Trophoblast cell (in vitro differentiated cells and primary cell): ENCODE measurements at regions not wholly inside any gene's neighbourhood (a gene's known extent, or its start where the extent isn't known, plus 50 kb on each side); places are given as distances from the start of the nearest gene placed in this dataset.

Experiments used
- DNase-seq, 2 donors: peaks; one replicate each; pipeline ENCODE4 v3.0.0-alpha.2; 2016
- H2AFZ ChIP-seq: 2 replicates; pipeline ENCODE4 v1.6.1; 2013; ENCODE audit warnings: low read length, moderate library complexity, mild to moderate bottlenecking; ENCODE audit not compliant: insufficient read depth, poor library complexity
- H2AK5ac ChIP-seq: 2 replicates; pipeline ENCODE4 v1.6.1; 2013; ENCODE audit warnings: mild to moderate bottlenecking, low read length
- H2BK120ac ChIP-seq: 2 replicates; pipeline ENCODE4 v1.6.1; 2013; ENCODE audit warnings: low read length, mild to moderate bottlenecking, moderate library complexity; ENCODE audit not compliant: insufficient read depth, poor library complexity
- H2BK12ac ChIP-seq: 2 replicates; pipeline ENCODE4 v1.6.1; 2013; ENCODE audit warnings: mild to moderate bottlenecking, low read length, moderate library complexity
- H2BK5ac ChIP-seq: 2 replicates; pipeline ENCODE4 v1.6.1; 2013; ENCODE audit warnings: low read length, low read depth, moderate library complexity, mild to moderate bottlenecking; ENCODE audit not compliant: poor library complexity
- H3K14ac ChIP-seq: 2 replicates; pipeline ENCODE4 v1.6.1; 2013; ENCODE audit warnings: mild to moderate bottlenecking, low read length
- H3K18ac ChIP-seq: 2 replicates; pipeline ENCODE4 v1.6.1; 2013; ENCODE audit warnings: mild to moderate bottlenecking, low read length
- H3K23ac ChIP-seq: 2 replicates; pipeline ENCODE4 v1.6.1; 2013; ENCODE audit warnings: low read length
- H3K27ac ChIP-seq: 2 replicates; pipeline ENCODE4 v1.5.1; 2013; ENCODE audit warnings: low read depth, mild to moderate bottlenecking, inconsistent platforms, low read length, moderate library complexity
- H3K27me3 ChIP-seq: 2 replicates; pipeline ENCODE4 v1.6.1; 2013; ENCODE audit warnings: inconsistent platforms, mild to moderate bottlenecking, low read length, moderate library complexity; ENCODE audit not compliant: insufficient read depth
- H3K36me3 ChIP-seq, 2 experiments: 1 replicate in 1 of 2; 2 replicates in 1 of 2; pipeline ENCODE4 v1.6.1; 2013; ENCODE audit warnings: low read length in 2 of 2, mild to moderate bottlenecking in 2 of 2, moderate library complexity in 1 of 2; ENCODE audit not compliant: insufficient read depth in 2 of 2, control insufficient read depth in 1 of 2
- H3K4ac ChIP-seq: 2 replicates; pipeline ENCODE4 v1.6.1; 2013; ENCODE audit warnings: low read depth, mild to moderate bottlenecking, low read length, moderate library complexity
- H3K4me1 ChIP-seq, 2 experiments: 1 replicate in 1 of 2; 2 replicates in 1 of 2; pipeline ENCODE4 v1.6.1; 2013; ENCODE audit warnings: low read length in 2 of 2, mild to moderate bottlenecking in 2 of 2, moderate library complexity in 1 of 2; ENCODE audit not compliant: insufficient read depth in 2 of 2, control insufficient read depth in 1 of 2
- H3K4me2 ChIP-seq: 2 replicates; pipeline ENCODE4 v1.6.1; 2013; ENCODE audit warnings: inconsistent platforms, mild to moderate bottlenecking, low read length, moderate library complexity
- H3K4me3 ChIP-seq: 2 replicates; pipeline ENCODE4 v1.5.1; 2013; ENCODE audit warnings: mild to moderate bottlenecking, low read depth, low read length, inconsistent platforms
- H3K79me1 ChIP-seq: one replicate; pipeline ENCODE4 v1.6.1; 2013; ENCODE audit warnings: low read length
- H3K79me2 ChIP-seq: 2 replicates; pipeline ENCODE4 v1.6.1; 2013; ENCODE audit warnings: low read length, mild to moderate bottlenecking; ENCODE audit not compliant: control insufficient read depth, insufficient read depth, poor library complexity
- H3K9ac ChIP-seq: 2 replicates; pipeline ENCODE4 v1.6.1; 2013; ENCODE audit warnings: mild to moderate bottlenecking, low read length
- H3K9me3 ChIP-seq: 2 replicates; pipeline ENCODE4 v1.6.1; 2013; ENCODE audit warnings: low read depth, mild to moderate bottlenecking, control low read depth, inconsistent platforms, low read length; ENCODE audit not compliant: insufficient read depth
- H4K12ac ChIP-seq: 2 replicates; pipeline ENCODE4 v1.6.1; 2013; ENCODE audit warnings: low read depth, mild to moderate bottlenecking, low read length, moderate library complexity
- H4K8ac ChIP-seq: 2 replicates; pipeline ENCODE4 v1.6.1; 2013; ENCODE audit warnings: low read depth, mild to moderate bottlenecking, low read length, moderate library complexity
- H4K91ac ChIP-seq: one replicate; pipeline ENCODE4 v1.6.1; 2013; ENCODE audit warnings: low read depth, mild to moderate bottlenecking, low read length, moderate library complexity
- WGBS: extraction: QIAGEN DNeasy Blood & Tissue Kit; methylation state at CpG from one replicate; pipeline ENCODE4 v1.1.7; 2013; ENCODE audit warnings: missing lambda C conversion rate; ENCODE audit not compliant: insufficient read length, insufficient coverage; ENCODE audit errors: extremely low coverage; 5-methylcytosine and 5-hydroxymethylcytosine counted together

DNA sequence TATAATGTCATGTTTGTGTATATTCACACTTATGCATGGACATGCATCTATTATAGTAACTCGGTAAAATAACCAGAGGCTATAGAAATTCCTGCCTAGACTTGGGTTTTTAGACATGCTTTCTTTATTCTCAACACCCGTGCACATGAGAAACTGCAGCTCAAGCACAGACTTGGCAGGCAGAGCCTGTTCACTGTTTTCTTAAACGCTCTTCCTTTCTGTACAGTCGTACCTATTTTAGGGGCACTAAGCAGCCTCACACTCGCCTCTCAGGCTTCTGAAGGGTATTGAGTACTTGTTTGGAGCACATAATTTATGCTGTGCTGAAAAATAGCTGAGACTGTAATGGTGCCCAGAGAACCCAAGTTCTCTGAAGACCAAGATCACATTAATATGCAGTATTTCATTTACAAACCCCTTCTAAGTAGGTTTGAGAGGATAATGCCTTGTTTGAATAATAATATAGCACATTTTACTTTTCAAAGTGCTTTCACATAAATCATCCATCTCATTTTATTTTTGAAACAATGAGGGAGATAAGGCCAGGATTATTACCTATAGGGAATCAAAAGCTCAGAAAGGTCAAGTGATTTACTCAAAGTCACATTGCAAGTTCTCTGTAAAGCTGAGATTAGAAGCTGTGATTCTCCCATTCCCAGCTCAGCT is 429.9 kb downstream of the SPRY2 start:
- no CpG with 5 or more reads among the region's 5 CpGs for WGBS

DNA sequence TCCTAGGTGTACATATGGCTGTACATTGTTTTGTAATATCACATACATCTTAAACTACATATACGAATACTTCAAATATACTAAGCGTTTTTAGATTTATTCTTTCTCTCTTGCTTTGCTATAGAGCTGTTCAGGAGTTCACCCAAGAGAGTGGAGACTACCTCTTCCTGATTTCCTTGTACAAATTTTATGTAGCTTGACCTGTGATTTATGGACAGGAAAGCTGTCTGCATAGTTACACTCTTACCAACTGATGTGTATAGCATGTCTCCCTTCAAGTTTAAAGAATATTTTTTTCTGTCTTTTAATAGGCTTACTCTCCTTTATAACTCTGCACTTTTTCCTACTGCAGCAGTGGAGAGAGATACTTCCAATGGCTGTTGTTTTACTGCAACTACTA is 428.7 kb downstream of the NDFIP2 start:
- Histone ChIP-seq H3K4me3 (no peak overlapping the region), H3K27ac (no peak overlapping the region), H3K9me3 (no peaks in the 10 kb centered on the region), H2BK5ac (no peak overlapping the region), H3K14ac (no peak overlapping the region), H3K36me3 (no peaks in the 10 kb centered on the region), H3K79me1 (no peaks in the 10 kb centered on the region), H3K4me2 (no peak overlapping the region), H3K79me2 (no peaks in the 10 kb centered on the region), H3K27me3 (no peaks in the 10 kb centered on the region), H2BK12ac (no peak overlapping the region), H3K9ac (no peak overlapping the region), H4K8ac (no peak overlapping the region), H4K91ac (no peak overlapping the region), H2AK5ac (no peak overlapping the region), H4K12ac (no peak overlapping the region), H3K18ac (no peak overlapping the region), H2AFZ (no peak overlapping the region), H3K4ac (no peak overlapping the region), H2BK120ac (no peak overlapping the region), H3K4me1 (no peaks in the 10 kb centered on the region), H3K23ac (no peak overlapping the region)
- DNase-seq = no peak
- WGBS = no CpG with 5 or more reads among the region's 2 CpGs

More for the DNA sequence above, 429.9 kb downstream of the SPRY2 start:
- H2AFZ ChIP-seq = no peak overlapping the region
- no peak overlapping the region for H3K4me2 ChIP-seq
- H3K4me3 ChIP-seq = no peak overlapping the region
- no peak overlapping the region for H4K8ac ChIP-seq
- H3K23ac ChIP-seq = no peak overlapping the region
- no peaks in the 10 kb centered on the region for H3K36me3 ChIP-seq
- H3K14ac ChIP-seq = no peak overlapping the region
- H3K18ac ChIP-seq = no peak overlapping the region
- no peaks in the 10 kb centered on the region for H3K79me1 ChIP-seq
- no peak overlapping the region for H2BK5ac ChIP-seq
- DNase-seq = no peak
- no peak overlapping the region for H3K27ac ChIP-seq
- H3K9ac ChIP-seq = no peak overlapping the region
- no peaks in the 10 kb centered on the region for H3K9me3 ChIP-seq
- H3K27me3 ChIP-seq = no peaks in the 10 kb centered on the region
- H2BK12ac ChIP-seq = no peak overlapping the region
- no peak overlapping the region for H4K12ac ChIP-seq
- H2BK120ac ChIP-seq = no peak overlapping the region
- no peaks in the 10 kb centered on the region for H3K4me1 ChIP-seq
- H2AK5ac ChIP-seq = no peak overlapping the region
- no peak overlapping the region for H4K91ac ChIP-seq
- H3K4ac ChIP-seq = no peak overlapping the region
- H3K79me2 ChIP-seq = no peaks in the 10 kb centered on the region

DNA sequence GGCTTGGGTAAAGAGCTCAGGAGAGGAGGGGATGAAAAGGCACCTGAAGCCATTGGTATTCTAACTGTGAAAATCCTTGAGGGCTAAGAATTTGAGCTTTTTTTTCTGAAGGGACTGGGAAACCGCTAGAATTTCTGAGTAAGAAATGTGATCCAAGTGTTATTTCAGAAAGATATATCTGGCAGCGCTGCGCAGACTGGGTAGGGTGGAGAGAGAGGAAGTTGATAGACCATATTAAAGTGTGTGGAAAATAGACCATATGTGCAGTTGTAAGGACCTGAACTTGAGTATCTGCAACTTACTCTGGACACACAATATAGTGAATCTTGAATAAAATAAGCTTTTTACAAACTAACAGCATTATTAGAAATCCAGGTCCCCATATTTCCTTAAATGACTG is 427.4 kb downstream of the NDFIP2 start:
- Histone ChIP-seq H3K18ac (no peak overlapping the region), H3K9ac (no peak overlapping the region), H3K4ac (no peak overlapping the region), H3K27ac (no peak overlapping the region), H4K91ac (no peak overlapping the region), H3K9me3 (no peaks in the 10 kb centered on the region), H3K27me3 (no peaks in the 10 kb centered on the region), H3K4me1 (no peaks in the 10 kb centered on the region), H2AK5ac (no peak overlapping the region), H4K8ac (no peak overlapping the region), H2BK12ac (no peak overlapping the region), H3K36me3 (no peaks in the 10 kb centered on the region), H3K23ac (no peak overlapping the region), H2AFZ (no peak overlapping the region), H4K12ac (no peak overlapping the region), H3K4me2 (no peak overlapping the region), H3K14ac (no peak overlapping the region), H3K4me3 (no peak overlapping the region), H3K79me1 (no peaks in the 10 kb centered on the region), H2BK120ac (no peak overlapping the region), H2BK5ac (no peak overlapping the region), H3K79me2 (no peaks in the 10 kb centered on the region)
- no peak for DNase-seq
- no CpG with 5 or more reads among the region's 3 CpGs for WGBS

DNA sequence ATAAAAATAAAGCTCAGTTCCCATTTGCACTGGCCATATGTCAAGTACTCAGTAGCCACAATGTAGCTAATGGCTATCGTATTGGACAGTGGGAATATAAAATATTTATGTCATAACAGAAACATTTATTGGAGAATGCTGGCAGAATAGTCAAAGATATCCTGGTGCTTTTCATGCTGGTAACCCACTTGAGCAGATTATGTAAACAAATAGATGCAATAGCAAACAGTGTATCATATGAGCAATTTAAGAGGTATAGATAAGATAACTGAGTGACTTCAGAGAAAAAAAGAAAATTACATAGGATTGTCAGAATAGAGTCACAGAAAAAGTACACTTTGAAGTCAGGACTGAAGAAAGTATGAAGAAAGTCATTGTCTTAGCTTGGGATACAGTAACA is 426.6 kb downstream of the NDFIP2 start:
- no peak overlapping the region for H4K8ac ChIP-seq

More for the DNA sequence above, 426.6 kb downstream of the NDFIP2 start:
- Histone ChIP-seq H3K36me3 (no peaks in the 10 kb centered on the region), H3K27ac (no peak overlapping the region), H2AK5ac (no peak overlapping the region), H3K79me1 (no peaks in the 10 kb centered on the region), H3K4ac (no peak overlapping the region), H3K14ac (no peak overlapping the region), H3K18ac (no peak overlapping the region), H3K9ac (no peak overlapping the region), H2BK5ac (no peak overlapping the region), H4K91ac (no peak overlapping the region), H3K23ac (no peak overlapping the region), H3K4me1 (no peaks in the 10 kb centered on the region), H2BK120ac (no peak overlapping the region), H3K4me3 (no peak overlapping the region), H2BK12ac (no peak overlapping the region), H2AFZ (no peak overlapping the region), H3K4me2 (no peak overlapping the region), H3K27me3 (no peaks in the 10 kb centered on the region), H3K9me3 (no peaks in the 10 kb centered on the region), H4K12ac (no peak overlapping the region), H3K79me2 (no peaks in the 10 kb centered on the region)
- peak; percentile 6 to 60 for DNase-seq
- WGBS = no CpG with 5 or more reads among the region's 1 CpG
